T-helper 1 cell treated with Interleukin-12 subunit alpha and Interleukin-12 subunit beta and Interleukin-4 antibody, amounts not matched to agents 30 μg/mL and 1 μg/mL, for 36 hours (primary cell): ENCODE measurements at regions not wholly inside any gene's neighbourhood (a gene's known extent, or its start where the extent isn't known, plus 50 kb on each side); places are given as distances from the start of the nearest gene placed in this dataset.

ENCODE experiments used
- H3K27ac Mint-ChIP-seq: one replicate; pipeline ENCODE4 v1.8.0; 2021; ENCODE audit warnings: mild to moderate bottlenecking, mixed read lengths
- H3K27me3 Mint-ChIP-seq: one replicate; pipeline ENCODE4 v1.8.0; 2021; ENCODE audit warnings: low read depth, mixed read lengths
- H3K36me3 Mint-ChIP-seq: one replicate; pipeline ENCODE4 v1.8.0; 2021; ENCODE audit warnings: low read depth, mixed read lengths
- H3K4me1 Mint-ChIP-seq: one replicate; pipeline ENCODE4 v1.8.0; 2021; ENCODE audit warnings: low read depth, mixed read lengths
- H3K4me3 Mint-ChIP-seq: one replicate; pipeline ENCODE4 v1.8.0; 2021; ENCODE audit warnings: mild to moderate bottlenecking, moderate library complexity, mixed read lengths
- H3K9me3 Mint-ChIP-seq: one replicate; pipeline ENCODE4 v1.8.0; 2021; ENCODE audit warnings: mixed read lengths

DNA sequence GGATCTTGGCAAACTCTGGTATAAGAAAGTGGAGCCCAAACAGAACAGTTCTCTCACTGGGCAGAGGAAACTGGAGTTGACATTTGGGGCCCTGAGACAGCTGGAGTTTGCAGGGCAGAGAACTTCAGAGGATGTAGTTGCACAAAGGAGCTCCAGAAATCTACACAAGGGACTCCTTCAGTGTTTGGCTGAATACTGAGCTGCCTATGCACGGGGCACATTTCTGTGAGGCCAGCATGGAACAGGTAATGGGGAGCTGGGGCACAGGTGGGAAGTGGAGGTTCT lies 169.3 kb downstream of the ANKRD60 start:
- no peak overlapping the region for H3K4me3 Mint-ChIP-seq
- no peak overlapping the region for H3K27ac Mint-ChIP-seq
- H3K27me3 Mint-ChIP-seq = peaks cover 19% of the 10 kb centered on the region
- H3K9me3 Mint-ChIP-seq = no peaks in the 10 kb centered on the region
- no peaks in the 10 kb centered on the region for H3K36me3 Mint-ChIP-seq
- H3K4me1 Mint-ChIP-seq = no peaks in the 10 kb centered on the region

DNA sequence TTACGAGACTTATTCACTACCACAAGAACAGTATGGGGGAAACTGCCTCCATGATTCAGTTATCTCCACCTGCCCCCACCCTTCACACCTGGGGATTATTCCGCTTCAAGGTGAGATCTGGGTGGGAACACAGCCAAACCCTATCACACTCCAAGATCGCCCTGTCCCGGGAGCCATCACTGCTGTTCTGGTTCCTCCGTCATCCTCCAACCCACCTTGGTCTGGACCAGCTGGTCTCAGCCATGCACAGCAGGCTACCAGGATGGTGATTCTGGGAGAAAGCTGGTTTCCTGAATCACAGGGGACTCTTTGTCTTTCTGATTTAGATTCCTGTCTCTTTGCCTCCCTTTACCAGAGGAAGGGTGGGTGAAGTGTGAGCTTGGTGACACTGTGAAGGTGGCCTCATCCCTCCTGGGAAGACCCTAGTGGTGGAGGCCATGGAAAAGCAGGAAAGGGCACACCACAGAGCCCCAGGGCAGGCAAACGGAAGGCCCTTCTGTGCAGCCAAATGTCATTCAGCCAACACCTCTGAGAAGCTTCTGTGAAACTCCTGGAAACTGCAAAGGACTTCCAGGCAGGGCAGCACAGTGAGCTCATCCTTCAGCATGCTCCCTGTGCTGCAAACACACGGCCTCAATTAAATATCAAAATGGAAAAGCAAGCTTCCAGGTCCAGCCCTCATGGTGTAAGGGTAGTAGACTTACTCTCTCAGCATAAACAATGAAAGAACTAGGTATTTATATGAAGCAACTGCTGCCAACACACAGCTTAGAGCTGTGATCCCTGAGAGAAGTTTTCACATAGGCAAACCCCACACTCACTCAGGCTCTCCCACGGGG lies 169.8 kb downstream of the ANKRD60 start:
- Mint-ChIP-seq H3K4me1 (no peaks in the 10 kb centered on the region), H3K36me3 (no peaks in the 10 kb centered on the region), H3K27me3 (peaks cover 19% of the 10 kb centered on the region)

DNA sequence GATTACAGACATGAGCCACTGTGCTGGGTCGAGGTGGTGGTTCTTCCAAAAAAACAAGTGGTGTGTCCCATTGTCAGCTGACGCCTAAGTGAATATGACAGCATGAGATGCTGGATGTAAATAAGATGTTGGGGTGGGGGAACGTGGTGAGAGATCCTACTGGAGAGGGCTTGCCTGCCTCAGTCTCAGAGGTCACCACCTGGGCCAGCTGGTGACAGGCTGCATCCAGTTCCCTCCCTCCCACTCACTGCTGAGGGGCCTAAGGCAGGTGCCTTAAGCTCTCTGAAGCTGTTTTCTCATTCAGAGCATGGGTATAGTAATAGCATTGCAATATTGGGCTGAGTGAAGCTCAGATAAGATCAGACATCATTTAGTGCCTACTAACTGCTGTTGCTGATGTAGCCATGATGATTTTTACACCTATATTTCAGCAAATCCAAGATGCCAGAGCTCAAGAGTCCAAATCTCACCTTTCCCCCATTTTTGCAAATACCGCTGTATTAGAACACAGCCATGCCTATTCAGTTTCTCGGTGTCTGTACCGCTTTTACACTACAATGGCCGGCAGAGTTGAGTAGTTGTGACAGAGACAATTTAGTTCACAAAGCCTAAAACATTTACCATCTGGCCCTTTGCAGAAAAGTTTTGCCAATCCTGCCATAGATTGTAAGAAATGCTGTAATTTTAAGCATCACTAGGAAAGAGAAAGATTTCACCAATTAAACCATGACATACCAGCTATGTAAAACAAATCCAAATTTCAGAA lies 171.3 kb downstream of the ANKRD60 start:
- H3K36me3 Mint-ChIP-seq = no peaks in the 10 kb centered on the region

More for the DNA sequence above, 169.8 kb downstream of the ANKRD60 start:
- Mint-ChIP-seq H3K4me3 (no peak overlapping the region), H3K9me3 (no peaks in the 10 kb centered on the region), H3K27ac (no peak overlapping the region)

DNA sequence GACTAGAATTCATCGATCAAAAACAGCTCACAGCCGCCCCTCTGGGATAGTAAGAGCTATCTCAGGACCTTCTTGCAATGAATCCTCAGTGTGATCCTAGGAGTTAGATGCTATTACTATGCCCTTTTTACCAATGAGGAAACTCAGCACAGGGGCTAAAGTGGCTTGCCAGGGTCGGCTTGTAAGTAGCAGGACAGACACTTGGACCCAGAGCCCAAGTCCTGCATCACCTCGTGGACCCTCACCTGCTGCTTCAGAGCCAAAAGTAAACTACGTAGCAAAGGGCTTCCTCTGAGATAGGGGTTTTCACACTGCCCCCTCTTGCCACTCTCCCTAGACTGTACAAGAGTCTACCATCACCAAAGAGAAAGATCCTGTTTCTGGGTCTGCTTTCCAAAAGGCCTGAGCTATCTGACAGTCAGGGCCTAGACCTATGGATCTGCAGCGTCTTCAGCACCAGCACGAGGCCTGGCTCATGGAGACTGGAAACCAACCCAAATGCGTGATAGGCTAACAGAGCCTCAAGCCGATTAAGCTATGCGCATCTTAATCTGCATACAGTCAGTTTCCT lies 172.3 kb downstream of the ANKRD60 start:
- H3K4me1 Mint-ChIP-seq = no peaks in the 10 kb centered on the region
- H3K27me3 Mint-ChIP-seq = peaks cover 10% of the 10 kb centered on the region
- no peak overlapping the region for H3K27ac Mint-ChIP-seq
- no peaks in the 10 kb centered on the region for H3K36me3 Mint-ChIP-seq
- no peak overlapping the region for H3K4me3 Mint-ChIP-seq
- H3K9me3 Mint-ChIP-seq = peaks cover 9% of the 10 kb centered on the region

More for the DNA sequence above, 171.3 kb downstream of the ANKRD60 start:
- Mint-ChIP-seq H3K4me3 (no peak overlapping the region), H3K4me1 (no peaks in the 10 kb centered on the region), H3K27ac (no peak overlapping the region), H3K27me3 (peaks cover 11% of the 10 kb centered on the region), H3K9me3 (no peaks in the 10 kb centered on the region)

DNA sequence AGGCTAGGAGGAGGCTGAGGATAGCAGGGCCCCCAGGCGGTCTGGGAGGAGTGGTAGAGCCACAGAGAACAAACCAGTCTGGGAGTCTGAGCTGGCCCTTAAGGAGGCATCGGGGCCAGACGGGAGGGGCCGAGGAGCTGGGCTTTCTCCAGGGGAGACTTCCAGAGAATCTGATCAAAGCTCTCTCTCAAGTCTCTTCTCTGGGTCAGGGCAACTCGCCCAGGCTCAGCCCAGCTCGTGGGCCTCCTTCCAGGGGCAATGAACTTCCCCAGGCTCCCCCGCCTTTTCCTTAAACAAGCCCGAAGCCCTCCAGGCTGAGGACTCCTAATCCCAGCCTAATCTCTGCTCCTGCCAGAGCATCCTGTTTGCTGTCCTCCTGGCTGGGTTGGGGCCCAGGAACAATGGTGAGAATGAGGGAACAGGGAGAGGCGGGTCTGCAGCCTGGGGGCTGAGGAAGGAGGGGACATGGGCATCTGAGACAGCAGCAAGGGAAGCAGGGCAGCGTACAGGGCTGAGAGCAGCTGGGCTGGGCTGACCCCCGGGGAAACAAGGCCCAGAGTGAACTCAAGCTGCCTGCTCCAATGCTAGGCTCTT lies 173.6 kb downstream of the ANKRD60 start:
- Mint-ChIP-seq H3K27me3 (peaks cover 4% of the 10 kb centered on the region), H3K4me3 (no peak overlapping the region), H3K4me1 (no peaks in the 10 kb centered on the region), H3K36me3 (no peaks in the 10 kb centered on the region), H3K27ac (no peak overlapping the region), H3K9me3 (peaks cover 11% of the 10 kb centered on the region)

DNA sequence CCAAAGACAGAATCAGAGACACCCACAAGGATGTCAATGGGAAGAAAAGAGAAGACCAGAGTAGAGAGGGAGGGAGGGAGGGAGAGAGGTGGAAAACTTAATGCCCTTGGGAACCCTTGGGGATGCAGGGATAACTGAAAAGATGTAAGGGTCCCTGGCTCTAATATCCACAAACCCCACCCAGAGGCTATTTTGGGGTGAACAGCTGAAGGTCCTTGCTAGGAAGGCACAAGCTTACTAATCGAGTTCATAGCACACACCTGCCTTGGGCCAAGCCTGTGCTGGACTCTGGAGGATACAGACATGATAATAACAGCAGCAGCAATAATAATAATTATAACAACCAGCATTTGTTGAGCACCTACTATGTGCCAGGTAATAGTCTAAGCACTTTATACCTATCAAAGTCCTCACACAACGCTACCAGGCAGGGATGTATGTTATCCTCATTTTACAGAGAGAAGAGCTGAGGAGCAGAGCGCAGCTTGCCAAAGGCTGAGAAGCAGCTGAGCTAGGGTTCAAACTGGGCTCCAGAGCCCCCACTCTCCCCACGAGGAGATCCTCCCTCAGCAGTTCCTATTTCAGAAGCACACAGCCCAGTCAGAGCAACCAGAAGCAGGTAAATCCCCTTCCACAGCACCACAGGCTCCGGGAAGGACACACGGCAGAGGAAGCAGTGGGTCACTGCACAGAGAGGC lies 174.2 kb downstream of the ANKRD60 start:
- H3K4me1 Mint-ChIP-seq = no peaks in the 10 kb centered on the region
- no peak overlapping the region for H3K27ac Mint-ChIP-seq
- peaks cover 11% of the 10 kb centered on the region for H3K9me3 Mint-ChIP-seq
- H3K27me3 Mint-ChIP-seq = no peaks in the 10 kb centered on the region
- no peak overlapping the region for H3K4me3 Mint-ChIP-seq
- no peaks in the 10 kb centered on the region for H3K36me3 Mint-ChIP-seq

DNA sequence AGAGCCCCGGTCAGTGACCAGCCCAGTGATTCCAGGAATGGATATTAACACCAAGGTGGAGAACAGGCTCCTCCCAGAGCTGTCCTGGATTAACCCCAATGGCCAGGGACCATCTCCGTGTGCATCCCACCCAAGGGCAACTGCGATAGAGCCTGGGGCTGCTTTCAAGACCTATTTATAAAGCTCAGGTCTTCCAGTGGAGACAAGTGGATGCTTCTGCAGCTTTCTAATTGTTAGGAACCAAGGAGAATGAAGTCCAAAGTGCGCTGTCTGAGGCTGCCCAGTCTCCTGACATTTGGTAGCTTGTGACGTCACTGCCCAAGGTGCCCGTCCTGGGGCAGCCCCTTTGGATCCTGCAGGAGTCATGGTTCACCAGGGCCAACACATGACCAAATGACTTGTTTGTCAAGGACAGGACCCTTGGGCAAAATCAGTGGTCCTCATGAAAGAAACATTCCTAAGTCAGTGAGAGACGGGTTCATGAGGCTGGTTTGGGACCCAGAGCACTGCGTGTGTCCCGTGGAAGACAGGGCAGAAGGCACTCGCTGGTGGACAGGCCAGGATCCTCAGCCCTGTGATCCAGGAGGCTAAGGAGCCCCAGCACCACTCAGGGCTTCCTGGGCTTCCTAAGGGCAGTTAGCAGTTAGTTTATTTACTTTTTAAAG lies 174.9 kb downstream of the ANKRD60 start:
- Mint-ChIP-seq H3K27me3 (no peaks in the 10 kb centered on the region), H3K9me3 (peaks cover 11% of the 10 kb centered on the region), H3K4me1 (no peaks in the 10 kb centered on the region), H3K36me3 (no peaks in the 10 kb centered on the region), H3K27ac (no peak overlapping the region), H3K4me3 (no peak overlapping the region)

DNA sequence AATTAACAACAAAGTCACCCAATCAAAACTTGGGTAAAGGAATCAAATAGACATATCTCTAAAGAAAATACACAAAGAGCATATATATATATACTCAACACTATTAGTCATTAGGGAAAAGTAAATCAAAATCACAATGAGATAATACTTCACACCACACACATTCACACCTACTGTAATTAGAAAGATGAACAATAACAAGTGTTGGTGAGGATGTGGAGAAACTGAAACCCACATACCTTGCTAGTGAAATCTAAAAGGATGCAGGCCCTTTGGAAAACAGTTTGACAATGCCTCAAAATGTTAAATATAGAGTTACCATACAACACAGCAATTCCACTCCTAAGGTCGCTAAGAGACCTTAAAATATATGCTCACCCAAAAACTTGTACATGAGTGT lies 177.1 kb downstream of the ANKRD60 start:
- Mint-ChIP-seq H3K27me3 (no peaks in the 10 kb centered on the region), H3K36me3 (no peaks in the 10 kb centered on the region), H3K4me3 (no peak overlapping the region), H3K9me3 (peaks cover 11% of the 10 kb centered on the region), H3K4me1 (no peaks in the 10 kb centered on the region), H3K27ac (no peak overlapping the region)

DNA sequence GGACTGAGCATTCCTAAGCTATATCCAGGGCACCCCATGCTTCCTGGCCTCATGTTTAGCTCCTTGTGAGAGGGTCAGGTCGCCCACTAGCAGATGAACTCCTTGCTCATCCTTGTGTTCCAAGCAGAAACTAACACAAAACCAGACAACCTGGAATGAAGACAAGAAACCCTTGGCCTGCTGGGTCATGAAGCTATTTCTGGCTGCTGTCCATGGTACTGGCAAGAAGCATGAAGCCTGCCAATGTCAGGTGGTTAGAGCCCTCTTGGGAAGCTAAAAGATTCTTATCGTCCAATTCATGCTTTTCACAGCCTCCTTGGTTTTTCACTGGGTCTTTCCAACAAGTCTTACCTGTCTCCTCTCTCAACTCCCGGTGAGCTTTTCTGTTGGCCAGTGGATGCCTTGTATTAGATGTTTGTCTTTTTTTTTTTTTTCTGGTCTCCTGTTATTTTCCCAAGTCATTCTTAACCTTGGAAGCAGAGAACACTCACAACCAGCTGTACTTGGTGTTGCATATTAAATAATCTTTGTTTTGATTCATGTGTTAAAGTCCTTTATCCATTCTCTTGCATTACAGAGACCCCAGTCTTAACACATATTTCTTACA lies 180.3 kb downstream of the ANKRD60 start:
- H3K27me3 Mint-ChIP-seq = no peaks in the 10 kb centered on the region
- no peak overlapping the region for H3K27ac Mint-ChIP-seq
- H3K4me1 Mint-ChIP-seq = no peaks in the 10 kb centered on the region

DNA sequence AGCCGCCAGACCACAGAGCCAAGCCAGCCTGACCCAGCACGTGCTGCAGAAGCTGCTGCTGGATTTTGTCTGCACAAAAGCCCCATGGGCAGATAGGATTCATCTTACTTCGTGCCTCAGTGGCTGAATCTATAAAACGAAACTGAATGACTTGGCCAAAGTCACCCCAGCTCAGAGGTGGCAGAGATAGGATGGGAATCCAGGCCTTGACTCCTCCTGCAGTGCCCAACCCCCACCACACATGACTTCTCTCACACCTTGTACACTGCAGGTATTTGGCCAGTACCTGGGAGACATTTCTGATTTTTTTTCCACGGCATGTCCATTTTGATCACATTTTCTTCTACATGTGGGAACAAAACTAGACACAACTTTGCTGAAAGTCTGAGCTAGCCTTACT lies 182.1 kb downstream of the ANKRD60 start:
- H3K4me1 Mint-ChIP-seq = no peaks in the 10 kb centered on the region
- no peak overlapping the region for H3K27ac Mint-ChIP-seq
- H3K27me3 Mint-ChIP-seq = no peaks in the 10 kb centered on the region
- no peak overlapping the region for H3K4me3 Mint-ChIP-seq
- H3K9me3 Mint-ChIP-seq = peaks cover 4% of the 10 kb centered on the region
- H3K36me3 Mint-ChIP-seq = no peaks in the 10 kb centered on the region

More for the DNA sequence above, 180.3 kb downstream of the ANKRD60 start:
- peaks cover 11% of the 10 kb centered on the region for H3K9me3 Mint-ChIP-seq
- no peaks in the 10 kb centered on the region for H3K36me3 Mint-ChIP-seq
- no peak overlapping the region for H3K4me3 Mint-ChIP-seq

DNA sequence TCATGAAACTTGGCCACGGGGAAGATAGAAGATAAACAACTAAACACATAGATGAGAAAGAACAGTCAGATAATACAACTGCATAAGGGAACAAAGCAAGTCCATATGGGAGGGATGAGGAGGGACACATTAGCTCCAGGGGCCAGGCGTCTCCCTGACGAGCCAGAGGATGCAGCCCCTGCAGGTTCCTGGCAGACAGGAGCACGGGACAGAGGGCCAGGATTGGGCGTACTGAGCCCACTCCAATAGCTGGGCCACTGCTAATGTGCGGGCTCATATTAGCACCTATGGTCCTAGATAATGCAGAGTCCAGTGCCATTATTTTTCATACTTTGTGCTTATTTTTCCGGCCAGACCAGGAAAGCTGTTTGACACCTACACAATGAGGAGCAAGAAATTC lies 182.9 kb downstream of the ANKRD60 start:
- Mint-ChIP-seq H3K9me3 (no peaks in the 10 kb centered on the region), H3K27me3 (no peaks in the 10 kb centered on the region), H3K4me1 (no peaks in the 10 kb centered on the region), H3K36me3 (no peaks in the 10 kb centered on the region), H3K4me3 (no peak overlapping the region), H3K27ac (no peak overlapping the region)

DNA sequence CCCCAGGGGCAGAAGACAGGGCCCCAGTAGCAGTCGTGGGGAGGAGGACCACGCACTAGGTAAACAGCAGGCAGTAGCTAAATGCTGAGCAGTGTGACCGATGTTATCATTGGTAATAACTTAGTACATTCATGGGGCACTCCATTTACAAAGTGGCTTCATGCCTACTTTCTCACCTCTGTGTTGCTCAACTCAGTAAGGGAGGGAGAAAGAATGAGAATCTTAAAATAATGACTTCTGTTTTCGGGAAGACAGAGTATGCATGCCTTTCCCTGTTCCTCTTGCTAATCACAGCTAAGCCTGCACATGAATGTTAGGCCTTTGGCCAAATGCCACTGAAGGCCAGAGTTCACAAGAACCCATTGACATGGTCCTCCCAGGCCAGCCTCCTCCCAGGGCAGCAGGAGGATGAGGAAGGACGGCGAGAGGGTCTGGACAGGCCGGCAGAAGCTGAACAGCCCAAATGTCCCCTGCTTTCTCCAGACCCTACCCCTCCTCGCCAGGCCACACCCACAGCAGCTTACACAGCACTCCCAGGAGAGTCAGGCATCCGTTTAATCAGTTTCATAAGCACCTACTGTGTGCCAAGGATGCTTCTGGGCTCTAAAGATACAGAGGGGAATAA lies 183.4 kb downstream of the ANKRD60 start:
- H3K4me1 Mint-ChIP-seq = no peaks in the 10 kb centered on the region
- H3K9me3 Mint-ChIP-seq = no peaks in the 10 kb centered on the region
- H3K27me3 Mint-ChIP-seq = no peaks in the 10 kb centered on the region
- no peak overlapping the region for H3K4me3 Mint-ChIP-seq
- no peak overlapping the region for H3K27ac Mint-ChIP-seq
- H3K36me3 Mint-ChIP-seq = no peaks in the 10 kb centered on the region

DNA sequence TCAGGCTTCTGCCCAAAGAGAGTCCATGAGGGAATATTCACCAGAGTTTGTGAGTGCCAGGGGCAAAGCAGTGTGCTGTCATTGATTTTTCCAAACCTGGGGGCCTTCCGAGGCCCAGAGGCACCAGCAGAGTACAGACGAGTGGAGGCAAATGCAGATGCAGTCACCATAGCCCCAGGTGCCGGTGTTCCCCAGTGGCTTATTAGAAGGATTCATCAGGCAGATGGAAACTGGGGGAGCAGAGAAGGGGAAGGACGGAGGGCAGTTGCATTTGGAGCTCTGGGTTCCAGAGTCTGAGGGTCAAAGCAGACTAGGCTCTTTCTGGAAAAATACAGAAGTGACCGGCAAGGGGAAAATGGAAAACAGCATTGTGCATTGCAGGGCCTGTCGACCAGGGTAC lies 184.2 kb downstream of the ANKRD60 start:
- Mint-ChIP-seq H3K9me3 (no peaks in the 10 kb centered on the region), H3K36me3 (no peaks in the 10 kb centered on the region), H3K4me1 (no peaks in the 10 kb centered on the region), H3K4me3 (no peak overlapping the region), H3K27me3 (no peaks in the 10 kb centered on the region), H3K27ac (no peak overlapping the region)
